ENCODE measurements at regions not wholly inside any gene's neighbourhood (a gene's known extent, or its start where the extent isn't known, plus 50 kb on each side); places are given as distances from the start of the nearest gene placed in this dataset.

- no peak for TF ChIP-seq SP2 (IDR thresholded peaks at IDR 0.05; ENCODE audit: extremely low read depth, low read depth, low read length, poor library complexity, severe bottlenecking)
- no peak for TF ChIP-seq ETV1 (tag; conservative IDR thresholded peaks at IDR 0.05; ENCODE audit: low read depth)
- TF ChIP-seq KDM2B (CRISPR knock-in tag; IDR thresholded peaks at IDR 0.05), result no peak
- no peak for TF ChIP-seq MAX (CRISPR knock-in tag; IDR thresholded peaks at IDR 0.05)
- TF ChIP-seq HOMEZ (CRISPR knock-in tag; IDR thresholded peaks at IDR 0.05), result no peak
- TF ChIP-seq, protein P1, sequence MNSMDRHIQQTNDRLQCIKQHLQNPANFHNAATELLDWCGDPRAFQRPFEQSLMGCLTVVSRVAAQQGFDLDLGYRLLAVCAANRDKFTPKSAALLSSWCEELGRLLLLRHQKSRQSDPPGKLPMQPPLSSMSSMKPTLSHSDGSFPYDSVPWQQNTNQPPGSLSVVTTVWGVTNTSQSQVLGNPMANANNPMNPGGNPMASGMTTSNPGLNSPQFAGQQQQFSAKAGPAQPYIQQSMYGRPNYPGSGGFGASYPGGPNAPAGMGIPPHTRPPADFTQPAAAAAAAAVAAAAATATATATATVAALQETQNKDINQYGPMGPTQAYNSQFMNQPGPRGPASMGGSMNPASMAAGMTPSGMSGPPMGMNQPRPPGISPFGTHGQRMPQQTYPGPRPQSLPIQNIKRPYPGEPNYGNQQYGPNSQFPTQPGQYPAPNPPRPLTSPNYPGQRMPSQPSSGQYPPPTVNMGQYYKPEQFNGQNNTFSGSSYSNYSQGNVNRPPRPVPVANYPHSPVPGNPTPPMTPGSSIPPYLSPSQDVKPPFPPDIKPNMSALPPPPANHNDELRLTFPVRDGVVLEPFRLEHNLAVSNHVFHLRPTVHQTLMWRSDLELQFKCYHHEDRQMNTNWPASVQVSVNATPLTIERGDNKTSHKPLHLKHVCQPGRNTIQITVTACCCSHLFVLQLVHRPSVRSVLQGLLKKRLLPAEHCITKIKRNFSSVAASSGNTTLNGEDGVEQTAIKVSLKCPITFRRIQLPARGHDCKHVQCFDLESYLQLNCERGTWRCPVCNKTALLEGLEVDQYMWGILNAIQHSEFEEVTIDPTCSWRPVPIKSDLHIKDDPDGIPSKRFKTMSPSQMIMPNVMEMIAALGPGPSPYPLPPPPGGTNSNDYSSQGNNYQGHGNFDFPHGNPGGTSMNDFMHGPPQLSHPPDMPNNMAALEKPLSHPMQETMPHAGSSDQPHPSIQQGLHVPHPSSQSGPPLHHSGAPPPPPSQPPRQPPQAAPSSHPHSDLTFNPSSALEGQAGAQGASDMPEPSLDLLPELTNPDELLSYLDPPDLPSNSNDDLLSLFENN (IDR thresholded peaks at IDR 0.05; ENCODE audit: low read depth in 2 of 2, low read length in 2 of 2), result no peak
Measured at GRCh38 chr5:17384181-17384580, 113.8 kb upstream of the TAF11L2 start (continued).

Data from K562 (cell line).